ENCODE measurements at regions not wholly inside any gene's neighbourhood (a gene's known extent, or its start where the extent isn't known, plus 50 kb on each side); places are given as distances from the start of the nearest gene placed in this dataset.

GRCh38 chr20:7189231-7189630 is 421.7 kb downstream of the BMP2 start:
- TF ChIP-seq CTCF (IDR thresholded peaks at IDR 0.05; ENCODE audit: low read length) (no peak), EZH2phosphoT487 (IDR thresholded peaks at IDR 0.05; ENCODE audit: low read length) (no peak)
